Liver (tissue), 8 donors: ENCODE measurements at regions not wholly inside any gene's neighbourhood (a gene's known extent, or its start where the extent isn't known, plus 50 kb on each side); places are given as distances from the start of the nearest gene placed in this dataset.

Experiments used
- DNase-seq: peaks from one replicate; pipeline ENCODE4 v3.0.0-alpha.2; 2017; ENCODE audit warnings: low spot score
- H3K27ac ChIP-seq, 2 donors: one replicate each; pipeline ENCODE4 v1.7.0; 2013; ENCODE audit warnings: inconsistent platforms in 2 of 2, low read length in 2 of 2, control low read depth in 1 of 2, low read depth in 1 of 2, mild to moderate bottlenecking in 1 of 2
- H3K27me3 ChIP-seq, 4 donors: one replicate each; pipeline versions ENCODE4 v1.6.1 to v1.7.0; 2013; ENCODE audit warnings: low read length in 3 of 4, inconsistent platforms in 1 of 4, mild to moderate bottlenecking in 1 of 4, moderate library complexity in 1 of 4; ENCODE audit not compliant: control insufficient read depth in 4 of 4, insufficient read depth in 4 of 4
- H3K36me3 ChIP-seq, 4 donors: one replicate each; pipeline versions ENCODE4 v1.6.1 to v1.7.0; 2013; ENCODE audit warnings: low read length in 3 of 4, mild to moderate bottlenecking in 3 of 4, low read depth in 1 of 4, moderate library complexity in 1 of 4; ENCODE audit not compliant: control insufficient read depth in 4 of 4, insufficient read depth in 3 of 4
- H3K4me1 ChIP-seq, 4 donors: one replicate each; pipeline versions ENCODE4 v1.6.1 to v1.7.0; 2013; ENCODE audit warnings: low read length in 3 of 4, mild to moderate bottlenecking in 3 of 4, moderate library complexity in 1 of 4; ENCODE audit not compliant: control insufficient read depth in 4 of 4, insufficient read depth in 4 of 4
- H3K4me3 ChIP-seq, 3 donors: one replicate each; pipeline versions ENCODE4 v1.6.1 to v1.7.0; 2013; ENCODE audit warnings: low read length in 3 of 3, control low read depth in 1 of 3, low read depth in 1 of 3, mild to moderate bottlenecking in 1 of 3
- H3K9ac ChIP-seq, 2 donors: one replicate each; pipeline ENCODE4 v1.7.0; 2013; ENCODE audit warnings: low read length in 2 of 2, mild to moderate bottlenecking in 2 of 2, moderate library complexity in 2 of 2, control low read depth in 1 of 2, low read depth in 1 of 2
- H3K9me3 ChIP-seq, 4 donors: one replicate each; pipeline versions ENCODE4 v1.6.1 to v1.7.0; 2013; ENCODE audit warnings: low read length in 3 of 4; ENCODE audit not compliant: control insufficient read depth in 4 of 4
- ATF3 ChIP-seq: IDR thresholded peaks from 2 replicates; pipeline ENCODE4 v1.6.1; 2016; ENCODE audit warnings: antibody characterized with exemption
- EGR1 ChIP-seq, 2 donors: IDR thresholded peaks; 2 replicates each; pipeline ENCODE4 v1.6.1; 2016 to 2018; ENCODE audit warnings: antibody characterized with exemption in 2 of 2, low read depth in 2 of 2
- FOXA1 ChIP-seq: IDR thresholded peaks from 2 replicates; pipeline ENCODE4 v1.6.1; 2016; ENCODE audit warnings: antibody characterized with exemption
- FOXA2 ChIP-seq: IDR thresholded peaks from 2 replicates; pipeline ENCODE4 v1.6.1; 2016; ENCODE audit warnings: antibody characterized with exemption
- GABPA ChIP-seq, 2 donors: IDR thresholded peaks in 1 of 2; conservative IDR thresholded peaks in 1 of 2; 2 replicates each; pipeline ENCODE4 v1.6.1; 2016; ENCODE audit warnings: antibody characterized with exemption in 2 of 2, mild to moderate bottlenecking in 1 of 2, moderate library complexity in 1 of 2
- HNF4A ChIP-seq, 2 donors: conservative IDR thresholded peaks; 2 replicates each; pipeline ENCODE4 v1.6.1; 2016; ENCODE audit warnings: antibody characterized with exemption in 2 of 2, mild to moderate bottlenecking in 2 of 2
- HNF4G ChIP-seq: IDR thresholded peaks from 2 replicates; pipeline ENCODE4 v1.6.1; 2016; ENCODE audit warnings: antibody characterized with exemption
- JUND ChIP-seq, 2 donors: IDR thresholded peaks; 2 replicates each; pipeline ENCODE4 v1.6.1; 2016; ENCODE audit warnings: antibody characterized with exemption in 2 of 2
- NR2F2 ChIP-seq: IDR thresholded peaks from 2 replicates; pipeline ENCODE4 v1.6.1; 2016; ENCODE audit warnings: antibody characterized with exemption
- RAD21 ChIP-seq, 2 donors: IDR thresholded peaks; 2 replicates each; pipeline ENCODE4 v1.6.1; 2016; ENCODE audit warnings: antibody characterized with exemption in 2 of 2, mild to moderate bottlenecking in 2 of 2
- REST ChIP-seq: IDR thresholded peaks from 2 replicates; pipeline ENCODE4 v1.6.1; 2016; ENCODE audit warnings: antibody characterized with exemption, mild to moderate bottlenecking
- RXRA ChIP-seq, 2 donors: IDR thresholded peaks; 2 replicates each; pipeline ENCODE4 v1.6.1; 2017 to 2018; ENCODE audit warnings: antibody characterized with exemption in 2 of 2, mild to moderate bottlenecking in 1 of 2
- SP1 ChIP-seq: IDR thresholded peaks from 2 replicates; pipeline ENCODE4 v1.6.1; 2018; ENCODE audit warnings: antibody characterized with exemption, mild to moderate bottlenecking
- TAF1 ChIP-seq: conservative IDR thresholded peaks from 2 replicates; pipeline ENCODE4 v1.6.1; 2016; ENCODE audit warnings: antibody characterized with exemption, mild to moderate bottlenecking
- YY1 ChIP-seq: IDR thresholded peaks from 2 replicates; pipeline ENCODE4 v1.6.1; 2016; ENCODE audit warnings: antibody characterized with exemption, mild to moderate bottlenecking
- WGBS: extraction: QIAGEN DNeasy Blood & Tissue Kit; methylation state at CpG from one replicate; pipeline ENCODE4 v1.1.7; 2013; 5-methylcytosine and 5-hydroxymethylcytosine counted together
- TF ChIP-seq, protein P1 (sequence below): fragments of 150-350 bp; IDR thresholded peaks from 2 replicates; pipeline ENCODE4 v1.5.1; 2017; ENCODE audit warnings: improper control_type of control experiment, low read depth, low read length; ENCODE audit not compliant: missing input control
- TF ChIP-seq, protein P2 (sequence below): IDR thresholded peaks from 2 replicates; pipeline ENCODE4 v1.6.1; 2016; ENCODE audit warnings: antibody characterized with exemption
- donor health status: healthy.
- donor health status: healthy.
- donor health status: healthy.
- donor health status: healthy.
- donor health status: healthy.

DNA sequence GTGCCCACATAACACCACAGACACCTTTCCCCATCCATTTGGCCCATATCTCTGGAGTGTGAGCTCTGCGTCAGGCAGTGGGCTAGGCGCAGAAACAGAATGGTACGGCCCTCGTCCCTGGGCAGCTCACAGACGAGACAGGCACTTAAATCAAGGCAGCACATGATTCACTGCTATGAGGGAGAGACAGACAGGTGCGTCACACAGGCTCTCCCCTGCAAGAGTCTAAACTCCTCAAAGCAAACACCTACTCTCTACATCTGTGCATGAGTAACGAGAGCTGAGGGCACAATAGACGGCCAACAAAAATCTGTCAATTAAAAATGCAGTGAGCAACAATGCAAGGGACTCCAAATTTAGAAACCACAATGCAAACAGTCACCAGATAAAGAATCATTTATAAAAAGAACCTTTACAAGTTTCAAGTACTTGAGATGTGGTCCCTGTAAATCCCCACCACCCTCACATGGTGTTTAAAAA, 348.9 kb downstream of the UQCRFS1 start:
- Histone ChIP-seq H3K9me3 (no peaks in the 10 kb centered on the region), H3K4me3 (no peak overlapping the region), H3K27me3 (peaks cover 0 to 5% (median 0%) of the 10 kb centered on the region in 4 donors), H3K36me3 (no peaks in the 10 kb centered on the region), H3K9ac (no peak overlapping the region), H3K4me1 (no peaks in the 10 kb centered on the region), H3K27ac (no peak overlapping the region)
- no peak for DNase-seq
- TF ChIP-seq, protein P1, sequence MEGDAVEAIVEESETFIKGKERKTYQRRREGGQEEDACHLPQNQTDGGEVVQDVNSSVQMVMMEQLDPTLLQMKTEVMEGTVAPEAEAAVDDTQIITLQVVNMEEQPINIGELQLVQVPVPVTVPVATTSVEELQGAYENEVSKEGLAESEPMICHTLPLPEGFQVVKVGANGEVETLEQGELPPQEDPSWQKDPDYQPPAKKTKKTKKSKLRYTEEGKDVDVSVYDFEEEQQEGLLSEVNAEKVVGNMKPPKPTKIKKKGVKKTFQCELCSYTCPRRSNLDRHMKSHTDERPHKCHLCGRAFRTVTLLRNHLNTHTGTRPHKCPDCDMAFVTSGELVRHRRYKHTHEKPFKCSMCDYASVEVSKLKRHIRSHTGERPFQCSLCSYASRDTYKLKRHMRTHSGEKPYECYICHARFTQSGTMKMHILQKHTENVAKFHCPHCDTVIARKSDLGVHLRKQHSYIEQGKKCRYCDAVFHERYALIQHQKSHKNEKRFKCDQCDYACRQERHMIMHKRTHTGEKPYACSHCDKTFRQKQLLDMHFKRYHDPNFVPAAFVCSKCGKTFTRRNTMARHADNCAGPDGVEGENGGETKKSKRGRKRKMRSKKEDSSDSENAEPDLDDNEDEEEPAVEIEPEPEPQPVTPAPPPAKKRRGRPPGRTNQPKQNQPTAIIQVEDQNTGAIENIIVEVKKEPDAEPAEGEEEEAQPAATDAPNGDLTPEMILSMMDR, result no peak
- TF ChIP-seq FOXA2, result no peak
- no peak for TF ChIP-seq HNF4G
- no peak for TF ChIP-seq HNF4A (conservative IDR thresholded peaks at IDR 0.05)
- no peak for TF ChIP-seq RXRA (IDR thresholded peaks at IDR 0.05)
- no peak for TF ChIP-seq REST
- WGBS, result 65% methylated on average over 8 of the region's 8 CpGs

GRCh38 chr19:28862238-28862637, 350.7 kb downstream of the UQCRFS1 start:
- peaks cover 0 to 5% (median 0%) of the 10 kb centered on the region in 4 donors for H3K27me3 ChIP-seq
- 44% methylated on average over 3 of the region's 3 CpGs for WGBS
- no peaks in the 10 kb centered on the region for H3K36me3 ChIP-seq
- H3K27ac ChIP-seq, result no peak overlapping the region
- no peaks in the 10 kb centered on the region for H3K9me3 ChIP-seq
- TF ChIP-seq YY1 (no peak), RAD21 (IDR thresholded peaks at IDR 0.05) (no peak), GABPA (IDR thresholded peaks at IDR 0.05 in 1 of 2, conservative IDR thresholded peaks at IDR 0.05 in 1 of 2) (no peak), EGR1 (IDR thresholded peaks at IDR 0.05; ENCODE audit: low read depth in 2 of 2) (no peak), TAF1 (no peak), FOXA2 (no peak), RXRA (IDR thresholded peaks at IDR 0.05) (no peak), NR2F2 (no peak), SP1 (no peak), JUND (IDR thresholded peaks at IDR 0.05) (no peak), REST (no peak), FOXA1 (no peak), ATF3 (no peak)
- TF ChIP-seq, protein P2, sequence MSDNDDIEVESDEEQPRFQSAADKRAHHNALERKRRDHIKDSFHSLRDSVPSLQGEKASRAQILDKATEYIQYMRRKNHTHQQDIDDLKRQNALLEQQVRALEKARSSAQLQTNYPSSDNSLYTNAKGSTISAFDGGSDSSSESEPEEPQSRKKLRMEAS, result no peak
- TF ChIP-seq, protein P1, result no peak
- DNase-seq, result no peak
- H3K4me1 ChIP-seq, result no peaks in the 10 kb centered on the region
- no peak overlapping the region for H3K4me3 ChIP-seq
- H3K9ac ChIP-seq, result no peak overlapping the region
